Right hindlimb (tissue), 1 donor: ENCODE measurements at regions not wholly inside any gene's neighbourhood (a gene's known extent, or its start where the extent isn't known, plus 50 kb on each side); places are given as distances from the start of the nearest gene placed in this dataset.
"Not testable (repeated sequence)": the region's sequence is repeated elsewhere in the genome, so short reads cannot be mapped to it uniquely, and the experiment has no call there.

Source experiments
- DNase-seq: peaks from one replicate; pipeline ENCODE4 v3.0.0-alpha.2; 2018

DNA sequence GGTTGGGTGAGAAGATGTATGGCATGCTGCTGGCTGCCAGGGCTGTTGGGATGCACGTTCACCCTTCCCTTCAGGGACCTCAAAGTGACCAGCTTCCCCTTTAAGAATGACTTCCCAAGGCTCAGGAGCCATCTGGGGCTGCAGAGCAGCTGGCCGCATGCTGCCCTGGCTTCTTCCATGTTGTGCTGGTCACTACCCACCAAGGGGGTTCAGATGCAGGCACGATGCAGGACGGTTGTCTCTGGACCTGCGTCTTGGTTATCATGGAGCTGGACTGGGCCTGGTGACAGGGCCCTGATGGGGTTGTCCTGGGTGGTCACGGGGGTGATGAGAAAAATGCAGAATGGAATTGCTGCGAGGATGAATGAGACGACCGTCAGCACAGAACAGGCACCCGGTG, 297.8 kb downstream of the POTED start:
- DNase-seq: not testable (repeated sequence)

DNA sequence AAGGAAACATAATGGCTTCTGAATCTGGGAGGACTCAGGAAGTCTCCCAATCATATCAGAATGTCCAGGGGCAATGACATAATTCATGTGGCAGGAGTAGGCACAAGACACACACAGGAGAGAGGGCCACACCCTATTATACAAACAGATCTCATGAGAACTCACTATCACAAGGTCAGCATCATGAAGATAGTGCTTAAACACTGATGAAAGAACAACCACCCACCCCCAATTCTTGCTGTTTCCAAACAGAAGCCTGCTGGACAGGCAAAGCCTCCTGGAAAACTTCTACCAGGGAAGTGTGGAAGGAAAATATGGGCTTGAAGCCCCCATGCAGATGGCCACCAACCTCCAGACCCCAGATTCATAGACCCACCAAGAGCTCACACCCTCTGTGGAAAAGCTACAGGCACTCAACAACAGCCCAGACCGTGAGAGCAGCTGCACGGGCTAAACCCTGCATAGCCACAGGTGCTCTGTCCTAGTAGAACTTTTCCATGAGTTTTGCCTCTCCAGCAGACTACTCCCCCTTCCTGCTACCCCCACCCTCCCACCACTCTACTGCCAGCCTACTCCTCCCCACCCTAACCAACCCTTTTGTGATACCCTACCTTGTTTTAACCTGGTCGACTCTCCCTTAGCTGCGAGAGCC, 287.1 kb downstream of the POTED start:
- not testable (repeated sequence) for DNase-seq

DNA sequence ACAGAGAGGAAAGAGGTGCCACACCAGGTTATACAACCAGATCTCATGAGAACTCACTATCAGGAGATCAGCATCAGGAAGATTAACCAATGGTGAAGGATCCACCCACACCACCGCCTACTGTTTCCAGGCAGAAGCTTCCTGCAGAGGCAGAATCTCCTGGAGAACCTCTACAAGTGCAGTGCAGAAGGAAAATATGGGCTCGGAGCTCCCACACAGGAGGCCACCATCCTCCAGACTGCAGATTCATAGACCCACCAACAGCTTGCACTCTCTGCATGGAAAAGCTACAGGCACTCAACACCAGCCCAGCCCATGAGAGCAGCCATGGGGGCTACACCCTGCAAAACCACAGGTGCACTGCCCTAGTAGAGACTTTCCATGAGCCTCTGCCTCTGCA, 284.0 kb downstream of the POTED start:
- DNase-seq: not testable (repeated sequence)

DNA sequence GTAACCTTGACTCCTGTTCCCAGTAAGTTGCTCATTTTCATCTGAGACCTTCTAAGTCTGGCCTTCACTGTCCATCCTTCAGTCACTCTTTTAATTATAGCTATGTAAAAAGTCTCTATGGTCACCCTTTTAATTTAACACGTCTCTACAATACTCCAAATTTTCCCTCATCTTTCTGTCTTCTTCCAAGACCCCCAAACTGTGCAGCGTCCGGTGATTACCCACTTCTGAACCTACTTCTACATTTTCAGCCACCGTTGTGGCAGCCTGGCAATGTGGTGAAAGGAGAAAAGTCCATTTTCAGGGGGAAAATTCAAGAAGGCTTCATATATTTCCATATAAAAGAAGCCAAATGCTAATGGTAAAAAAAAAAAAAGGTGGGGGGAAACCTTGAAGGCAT, 283.4 kb downstream of the POTED start:
- not testable (repeated sequence) for DNase-seq

DNA sequence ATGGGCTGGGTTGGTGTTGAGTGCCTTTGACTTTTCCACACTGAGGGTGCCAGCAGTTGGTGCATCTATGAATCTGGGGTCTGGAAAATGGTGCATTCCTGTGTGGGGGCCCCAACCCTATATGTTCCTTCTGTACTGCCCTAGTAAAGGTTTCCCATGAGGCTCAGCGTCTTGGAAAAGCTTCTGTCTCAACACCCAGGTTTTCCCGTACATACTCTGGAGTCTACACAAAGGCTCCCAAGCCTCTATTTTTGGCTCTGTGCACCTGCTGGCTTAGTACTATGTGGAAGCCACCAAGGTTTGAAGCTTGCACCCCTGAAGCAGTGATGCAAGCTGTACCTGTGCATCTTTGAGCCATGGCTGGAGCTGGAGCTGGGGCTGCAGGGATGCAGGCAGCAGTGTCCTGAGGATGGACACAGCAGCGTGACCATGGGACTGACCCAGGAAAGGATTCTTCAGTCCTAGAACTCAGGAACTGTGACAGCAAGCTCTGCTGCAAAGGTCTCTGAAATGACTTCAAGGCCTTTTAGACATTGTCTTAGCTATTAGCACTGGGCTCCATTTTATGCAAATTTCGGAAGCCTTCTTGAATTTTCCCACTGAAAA, 282.7 kb downstream of the POTED start:
- DNase-seq: not testable (repeated sequence)

DNA sequence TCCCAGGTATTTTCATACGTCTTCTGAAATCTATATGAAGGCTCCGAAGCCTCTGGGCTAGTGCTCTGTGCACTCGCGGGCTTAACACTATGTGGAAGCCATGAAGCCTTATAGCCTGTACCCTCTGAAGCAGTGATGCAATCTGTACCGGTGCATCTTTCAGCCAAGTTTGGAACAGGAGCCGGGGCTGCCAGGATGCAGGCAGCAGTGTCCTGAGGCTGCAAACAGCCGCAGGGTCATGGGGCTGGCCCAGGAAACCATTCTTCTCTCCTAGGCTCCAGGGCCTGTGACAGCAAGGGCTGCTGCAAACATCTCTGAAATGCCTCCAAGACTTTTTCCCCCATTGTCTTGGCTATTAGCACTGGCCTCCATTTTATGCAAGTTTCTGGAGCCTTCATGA, 279.6 kb downstream of the POTED start:
- not testable (repeated sequence) for DNase-seq

DNA sequence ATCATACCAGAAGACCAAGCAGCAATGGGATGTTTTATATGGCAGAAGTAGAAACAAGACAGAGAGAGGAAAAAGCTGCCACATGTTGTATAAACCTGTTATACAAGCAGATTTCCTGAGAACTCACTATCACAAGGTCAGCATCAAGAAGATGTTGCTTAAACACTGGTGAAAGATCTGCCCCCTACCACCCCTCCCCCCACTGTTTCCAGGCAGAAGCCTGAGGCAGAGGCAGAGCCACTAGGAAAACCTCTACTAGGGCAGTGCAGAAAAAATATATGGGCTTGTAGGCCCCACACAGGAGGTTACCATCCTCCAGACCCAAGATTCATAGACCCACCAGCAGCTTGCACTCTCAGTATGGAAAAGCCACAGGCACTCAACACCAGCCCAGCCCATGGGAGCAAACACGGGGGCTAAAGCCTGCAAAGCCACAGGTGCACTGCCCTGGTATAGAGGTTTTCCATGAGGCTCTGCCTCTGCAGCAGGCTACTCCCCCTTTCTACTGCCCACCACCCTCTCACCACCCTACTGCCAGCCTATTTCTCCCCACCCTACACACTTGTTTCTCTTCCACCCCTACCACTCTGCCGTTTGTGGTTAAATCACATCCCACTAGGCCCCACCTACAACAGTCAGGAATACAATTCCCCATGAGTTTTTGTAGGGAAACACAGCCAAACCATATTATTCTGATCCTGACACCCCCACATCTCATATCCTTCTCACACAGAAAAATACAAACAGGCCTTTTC, 274.2 kb downstream of the POTED start:
- not testable (repeated sequence) for DNase-seq

DNA sequence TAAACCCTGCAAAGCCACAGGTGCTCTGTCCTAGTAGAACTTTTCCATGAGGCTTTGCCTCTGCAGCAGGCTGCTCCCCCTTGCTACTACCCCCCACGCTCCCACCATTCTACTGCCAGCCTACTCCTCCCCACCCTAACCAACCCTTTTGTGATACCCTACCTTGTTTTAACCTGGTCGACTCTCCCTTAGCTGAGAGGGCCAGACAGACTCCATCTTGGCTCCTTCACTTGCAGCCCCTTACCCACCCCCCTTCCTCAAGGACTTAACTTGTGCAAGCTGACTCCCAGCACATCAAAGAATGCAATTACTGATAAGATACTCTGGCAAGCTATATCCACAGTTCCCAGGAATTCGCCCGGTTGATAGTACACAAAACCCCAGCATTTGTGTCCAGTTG, 267.9 kb downstream of the POTED start:
- DNase-seq: not testable (repeated sequence)

DNA sequence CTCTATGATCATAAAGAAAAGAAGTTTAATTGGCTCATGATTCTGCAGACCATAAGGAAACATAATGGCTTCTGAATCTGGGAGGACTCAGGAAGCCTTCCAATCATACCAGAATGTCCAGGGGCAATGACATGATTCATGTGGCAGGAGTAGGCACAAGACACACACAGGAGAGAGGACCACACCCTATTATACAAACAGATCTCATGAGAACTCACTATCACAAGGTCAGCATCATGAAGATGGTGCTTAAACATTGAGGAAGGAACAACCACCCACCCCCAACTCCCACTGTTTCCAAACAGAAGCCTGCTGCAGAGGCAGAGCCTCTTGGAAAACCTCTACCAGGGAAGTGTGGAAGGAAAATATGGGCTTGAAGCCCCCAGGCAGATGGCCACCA, 267.4 kb downstream of the POTED start:
- DNase-seq: not testable (repeated sequence)

DNA sequence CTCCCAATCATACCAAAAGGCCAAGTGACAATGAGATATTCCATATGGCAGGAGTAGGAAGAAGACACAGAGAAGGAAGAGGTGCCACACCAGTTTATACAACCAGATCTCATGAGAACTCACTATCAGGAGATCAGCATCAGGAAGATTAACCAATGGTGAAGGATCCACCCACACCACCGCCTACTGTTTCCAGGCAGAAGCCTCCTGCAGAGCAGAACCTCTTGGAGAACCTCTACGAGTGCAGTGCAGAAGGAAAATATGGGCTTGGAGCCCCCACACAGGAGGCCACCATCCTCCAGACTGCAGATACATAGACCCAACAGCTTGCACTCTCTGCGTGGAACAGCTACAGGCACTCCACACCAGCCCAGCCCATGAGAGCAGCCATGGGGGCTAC, 264.4 kb downstream of the POTED start:
- not testable (repeated sequence) for DNase-seq

DNA sequence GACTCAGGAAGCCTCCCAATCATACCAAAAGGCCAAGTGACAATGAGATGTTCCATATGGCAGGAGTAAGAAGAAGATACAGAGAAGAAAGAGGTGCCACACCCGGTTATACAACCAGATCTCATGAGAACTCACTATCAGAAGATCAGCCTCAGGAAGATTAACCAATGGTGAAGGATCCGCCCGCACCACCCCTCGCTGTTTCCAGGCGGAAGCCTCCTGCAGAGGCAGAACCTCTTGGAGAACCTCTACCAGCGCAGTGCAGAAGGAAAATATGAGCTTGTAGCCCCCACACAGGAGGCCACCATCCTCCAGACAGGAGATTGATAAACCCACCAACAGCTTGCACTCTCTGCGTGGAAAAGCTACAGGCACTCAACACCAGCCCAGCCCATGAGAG, 245.1 kb downstream of the POTED start:
- DNase-seq: no peak

DNA sequence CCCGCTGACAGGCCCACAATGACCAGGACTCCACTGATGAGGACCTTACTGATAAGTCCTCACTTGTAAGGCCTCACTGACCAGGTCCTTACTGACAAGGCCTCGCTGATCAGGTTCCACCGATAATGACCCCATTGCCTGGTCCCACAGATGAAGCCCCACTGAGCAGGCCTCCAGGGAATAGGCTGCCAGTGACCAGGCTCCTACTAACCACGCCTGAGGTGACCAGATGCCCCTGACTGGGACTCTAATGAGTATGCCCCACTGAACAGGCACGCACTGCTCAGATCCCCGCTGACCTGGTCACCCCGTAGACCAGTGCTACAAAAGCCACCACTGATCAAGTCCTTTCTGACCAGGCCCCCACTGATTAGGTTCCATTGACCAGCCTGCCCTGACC, 241.2 kb downstream of the POTED start:
- not testable (repeated sequence) for DNase-seq

DNA sequence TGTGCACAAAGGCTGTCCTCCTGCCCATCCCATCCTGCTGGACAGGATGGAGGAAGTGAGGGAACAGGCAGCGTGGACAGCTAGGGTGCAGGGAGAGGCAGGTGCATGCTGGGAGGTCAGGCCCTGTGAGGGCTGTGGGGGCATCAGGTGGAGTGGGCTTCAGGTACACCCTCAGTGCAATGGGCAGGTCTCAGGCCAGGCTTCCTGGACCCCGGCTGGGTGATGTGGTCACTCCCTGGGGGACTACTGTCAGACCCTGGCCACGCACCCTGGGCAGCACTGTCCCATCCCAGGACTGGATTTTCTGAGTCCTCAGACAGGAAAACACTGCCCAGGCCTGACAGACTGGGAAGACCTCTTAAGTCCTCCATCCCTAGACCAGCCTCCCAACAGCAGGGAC, 239.9 kb downstream of the POTED start:
- not testable (repeated sequence) for DNase-seq

DNA sequence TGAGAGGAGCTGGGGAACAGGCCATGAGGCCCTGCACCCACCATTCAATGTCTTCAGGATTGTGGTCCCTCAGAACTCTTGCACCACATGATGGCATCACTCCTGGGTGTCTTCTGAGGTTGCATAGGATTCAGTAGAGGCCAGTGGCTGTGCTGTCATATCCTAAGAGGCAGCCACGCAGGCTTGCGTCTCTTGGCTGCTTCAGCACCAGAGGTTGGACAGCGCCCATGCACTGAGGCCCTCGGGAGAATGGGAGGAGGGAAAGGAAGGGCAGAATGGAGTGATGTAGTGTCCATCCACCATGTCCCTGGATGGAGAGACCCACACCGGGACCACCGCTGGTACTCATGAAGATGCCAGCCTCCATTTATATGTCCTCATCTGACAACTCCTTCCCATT, 237.1 kb downstream of the POTED start:
- DNase-seq: not testable (repeated sequence)

DNA sequence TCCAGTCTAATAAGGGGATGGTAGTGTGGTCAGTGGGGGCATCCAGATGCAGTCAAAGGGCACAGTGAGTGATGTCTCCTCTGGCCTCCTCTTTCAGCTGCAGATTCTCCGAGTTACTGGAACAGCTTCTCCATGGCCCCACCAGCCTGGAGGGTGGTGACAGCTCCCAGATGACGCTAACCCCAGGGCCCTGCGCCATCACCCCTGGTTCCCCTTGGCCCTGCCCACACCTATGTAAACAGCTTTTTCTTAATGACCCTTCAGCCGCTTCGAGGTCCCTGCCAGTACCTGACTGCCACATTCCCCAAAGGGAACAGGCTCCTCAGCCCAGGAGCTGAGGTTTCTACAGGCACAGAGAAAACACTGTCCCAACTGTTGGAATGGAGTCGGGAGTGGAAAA, 235.0 kb downstream of the POTED start:
- DNase-seq: not testable (repeated sequence)

DNA sequence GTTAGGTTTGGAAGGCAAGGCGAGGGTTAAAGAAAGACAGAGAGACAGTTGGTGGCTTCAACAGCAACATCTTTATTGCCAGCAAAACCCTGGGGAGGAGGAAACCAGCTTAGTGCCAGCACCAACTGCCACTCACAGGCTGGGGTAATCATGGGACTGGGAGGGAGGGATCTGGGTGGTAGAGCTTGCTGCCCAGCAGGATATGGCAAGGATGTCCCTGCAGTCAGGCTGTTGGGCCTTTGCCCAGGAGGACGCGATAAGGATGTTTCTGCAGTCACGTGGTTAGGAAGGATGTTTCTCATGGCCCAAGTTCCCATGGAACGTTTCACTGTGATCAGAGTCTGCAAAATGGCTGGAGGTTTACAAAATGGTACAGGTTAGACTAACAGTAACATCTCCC, 233.5 kb downstream of the POTED start:
- not testable (repeated sequence) for DNase-seq

DNA sequence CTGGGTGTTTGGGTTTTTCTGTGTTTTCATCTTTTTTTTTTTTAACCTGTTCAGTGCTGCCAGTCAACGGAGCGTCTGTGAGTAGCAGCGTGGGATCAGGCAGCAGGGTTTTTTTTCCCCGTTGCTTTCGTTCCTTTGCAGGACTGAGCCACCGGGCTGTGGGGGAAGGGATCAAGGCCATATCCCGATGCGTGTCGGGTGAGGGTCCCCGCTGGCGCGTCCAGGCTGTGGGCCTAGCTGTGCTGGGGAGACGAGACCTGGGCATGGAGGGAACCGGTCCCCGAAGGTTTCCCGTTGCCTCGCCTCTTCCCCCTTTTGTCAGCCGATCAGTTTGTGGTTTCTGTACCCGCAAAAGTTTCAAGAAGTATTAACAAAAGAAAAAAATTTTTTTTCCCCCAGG, 218.1 kb downstream of the POTED start:
- not testable (repeated sequence) for DNase-seq

DNA sequence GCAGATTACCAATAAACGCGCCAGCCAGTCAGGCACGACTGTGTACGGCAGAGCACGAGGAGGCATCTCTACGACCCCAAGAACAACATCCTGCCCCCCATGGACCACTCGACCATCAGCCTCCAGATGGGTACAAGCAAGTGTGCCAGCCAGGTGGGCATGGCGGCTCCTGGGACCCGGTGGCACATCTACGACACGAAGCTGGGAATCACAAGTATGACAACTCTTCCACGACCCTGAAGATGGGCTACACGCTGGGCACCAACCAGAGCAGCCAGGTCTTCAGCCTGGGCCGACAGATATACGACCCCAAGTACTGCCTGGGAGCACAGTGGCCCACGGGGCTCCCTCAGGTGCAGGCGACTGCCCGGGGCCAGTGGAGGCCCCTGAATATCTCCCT, 217.6 kb downstream of the POTED start:
- DNase-seq: no peak

DNA sequence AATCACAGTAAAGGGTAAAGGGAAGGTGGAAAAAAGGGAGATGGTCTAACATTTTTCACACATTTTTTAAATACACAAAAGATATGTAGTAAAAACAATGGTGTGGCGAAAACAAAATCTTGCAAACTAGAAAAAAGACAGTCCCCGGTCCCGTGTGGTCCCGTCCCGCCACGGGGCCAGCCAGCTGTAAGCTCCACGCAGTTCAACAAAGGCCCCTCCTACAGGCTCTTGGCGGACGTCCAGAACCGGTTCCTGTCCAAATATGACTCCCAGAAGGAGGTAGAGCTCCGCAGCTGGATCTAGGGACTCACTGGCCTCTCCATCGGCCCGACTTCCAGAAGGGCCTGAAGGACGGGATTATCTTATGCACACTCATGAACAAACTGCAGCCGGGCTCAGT, 216.9 kb downstream of the POTED start:
- not testable (repeated sequence) for DNase-seq

DNA sequence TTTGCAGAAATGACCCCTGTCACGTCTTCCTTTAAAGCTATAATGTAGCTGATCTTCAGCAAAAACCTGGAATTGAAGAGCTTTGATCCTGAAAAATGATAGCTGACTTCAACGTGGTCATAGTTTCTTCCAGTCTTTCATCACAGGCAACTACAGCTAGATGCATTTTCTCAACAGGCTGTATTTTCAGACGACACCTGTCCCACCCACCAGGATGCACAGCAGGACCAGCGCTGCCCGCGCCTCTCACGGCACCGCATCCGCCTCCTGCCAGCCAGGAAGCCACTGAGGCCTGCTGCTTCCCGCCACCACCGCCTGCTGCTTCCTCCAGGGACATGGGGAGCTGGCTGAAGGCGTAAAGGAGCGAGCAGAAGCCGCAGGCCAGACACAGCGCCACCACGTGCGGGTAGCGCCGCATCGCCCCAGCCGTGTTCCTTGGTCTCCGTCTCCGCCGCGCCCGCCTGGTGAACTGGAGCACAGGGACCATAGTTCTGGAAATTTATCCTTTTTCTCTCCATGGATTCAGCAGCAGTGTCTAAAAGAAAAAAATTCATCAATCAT, 215.7 kb downstream of the POTED start:
- not testable (repeated sequence) for DNase-seq

DNA sequence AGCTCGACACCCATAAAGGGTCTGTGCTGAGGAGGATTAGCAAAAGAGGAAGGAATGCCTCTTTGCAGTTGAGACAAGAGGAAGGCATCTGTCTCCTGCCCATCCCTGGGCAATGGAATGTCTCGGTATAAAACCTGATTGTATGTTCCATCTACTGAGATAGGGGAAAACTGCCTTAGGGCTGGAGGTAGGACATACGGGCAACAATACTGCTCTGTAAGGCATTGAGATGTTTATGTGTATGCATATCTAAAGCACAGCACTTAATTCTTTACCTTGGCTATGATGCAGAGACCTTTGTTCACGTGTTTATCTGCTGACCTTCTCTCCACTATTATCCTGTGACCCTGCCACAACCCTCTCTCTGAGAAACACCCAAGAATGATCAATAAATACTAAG, 210.7 kb downstream of the POTED start:
- not testable (repeated sequence) for DNase-seq

DNA sequence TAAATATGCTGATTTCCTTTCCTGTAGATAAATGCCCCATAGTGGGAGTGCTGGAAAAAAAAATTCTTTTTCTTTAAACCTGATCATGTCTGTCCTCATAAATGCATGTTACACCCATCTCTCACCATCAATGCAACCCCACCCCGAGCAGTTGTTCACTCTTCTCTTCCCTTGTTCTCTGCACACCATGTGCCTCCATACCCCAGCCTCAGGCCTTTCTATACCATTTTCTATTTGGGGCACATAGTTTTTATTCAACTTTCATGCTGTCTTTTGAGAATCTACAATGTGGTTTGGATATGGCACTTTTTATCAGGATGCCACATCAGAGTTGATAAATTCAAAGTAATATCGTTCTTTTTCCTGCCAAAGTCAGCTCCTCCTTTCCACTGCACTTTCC, 202.6 kb downstream of the POTED start:
- DNase-seq: not testable (repeated sequence)

DNA sequence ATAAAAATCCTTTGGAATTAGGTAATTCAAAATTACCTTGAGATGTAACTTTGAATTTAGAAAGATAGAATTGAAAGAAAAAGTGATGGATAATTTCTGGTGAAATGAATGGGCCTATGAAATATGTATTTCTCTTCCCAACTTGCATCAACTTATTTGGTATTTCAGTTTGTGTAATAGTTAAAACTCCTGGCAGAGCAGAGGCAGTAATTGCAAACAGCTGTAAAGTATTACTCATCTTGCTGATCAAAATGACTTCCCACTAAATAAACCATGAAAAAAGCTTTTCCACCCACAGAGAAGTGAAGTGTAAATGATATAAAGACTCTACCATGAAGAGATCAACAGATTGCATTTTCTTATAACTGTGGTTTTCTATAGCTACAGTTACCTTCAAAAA, 201.0 kb downstream of the POTED start:
- DNase-seq: not testable (repeated sequence)

DNA sequence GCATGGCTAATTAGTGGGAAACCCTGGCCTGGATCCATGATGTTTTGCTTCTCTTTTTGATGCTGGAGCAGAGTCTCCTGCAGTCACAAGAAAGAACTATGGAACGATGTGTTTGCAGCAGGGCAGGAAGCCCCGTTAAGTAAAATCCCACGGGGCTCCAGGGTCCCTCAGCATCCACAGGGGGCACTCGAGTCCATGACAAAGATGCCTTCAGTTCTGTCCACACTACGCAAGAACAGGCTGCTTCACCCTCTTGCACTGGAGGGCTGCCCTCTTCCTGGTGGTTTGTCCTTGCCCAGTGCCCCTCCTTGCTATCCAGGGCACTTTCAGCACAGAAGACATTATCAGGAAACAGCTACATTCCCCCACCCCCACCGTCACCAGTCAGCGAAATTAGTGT, 196.9 kb downstream of the POTED start:
- not testable (repeated sequence) for DNase-seq
